ENCODE measurements at regions not wholly inside any gene's neighbourhood (a gene's known extent, or its start where the extent isn't known, plus 50 kb on each side); places are given as distances from the start of the nearest gene placed in this dataset.

DNA sequence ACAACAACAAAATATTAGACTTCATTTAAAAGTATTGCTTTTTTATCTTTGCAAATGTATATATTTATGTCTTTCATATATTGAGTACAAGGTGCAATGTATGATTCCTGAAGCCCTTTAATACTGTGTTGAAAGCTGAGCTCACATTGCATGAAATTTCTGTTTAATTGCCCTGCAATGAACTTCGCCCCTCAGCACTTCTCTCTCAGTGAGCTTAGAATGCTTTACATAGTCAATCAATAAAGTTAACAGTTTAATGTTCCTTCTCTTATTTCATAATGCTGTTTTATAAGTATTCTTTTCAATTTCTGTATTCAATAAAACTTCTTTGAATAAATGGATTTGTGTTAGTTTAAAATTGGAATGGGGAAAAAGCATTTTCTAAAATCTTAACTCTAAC is 607.1 kb downstream of the SOX5 start:
- Mint-ChIP-seq H3K4me3 (ENCODE audit: unreplicated experiment) (no peak overlapping the region), H3K9me3 (ENCODE audit: unreplicated experiment) (no peaks in the 10 kb centered on the region), H3K27ac (ENCODE audit: unreplicated experiment) (no peak overlapping the region), H3K27me3 (ENCODE audit: insufficient read depth, unreplicated experiment) (peaks cover 12% of the 10 kb centered on the region), H3K36me3 (ENCODE audit: insufficient read depth, unreplicated experiment) (no peaks in the 10 kb centered on the region), H3K4me1 (ENCODE audit: low read depth, unreplicated experiment) (no peaks in the 10 kb centered on the region)
- no TSS peak for BruUV-seq (replicated peaks)
- Histone ChIP-seq H3K4me3 (ENCODE audit: low read depth, low read length) (no peak overlapping the region), H3K9me3 (no peaks in the 10 kb centered on the region; the same call in 1 of the 2 replicates), H3K27me3 (replicated peaks; ENCODE audit: control insufficient read depth, insufficient read depth, low read length) (no peaks in the 10 kb centered on the region; the same call in 1 of the 2 replicates), H3K36me3 (ENCODE audit: control insufficient read depth, insufficient read depth, low read length) (no peaks in the 10 kb centered on the region), H3K4me1 (no peaks in the 10 kb centered on the region)
- TF ChIP-seq, protein P1, sequence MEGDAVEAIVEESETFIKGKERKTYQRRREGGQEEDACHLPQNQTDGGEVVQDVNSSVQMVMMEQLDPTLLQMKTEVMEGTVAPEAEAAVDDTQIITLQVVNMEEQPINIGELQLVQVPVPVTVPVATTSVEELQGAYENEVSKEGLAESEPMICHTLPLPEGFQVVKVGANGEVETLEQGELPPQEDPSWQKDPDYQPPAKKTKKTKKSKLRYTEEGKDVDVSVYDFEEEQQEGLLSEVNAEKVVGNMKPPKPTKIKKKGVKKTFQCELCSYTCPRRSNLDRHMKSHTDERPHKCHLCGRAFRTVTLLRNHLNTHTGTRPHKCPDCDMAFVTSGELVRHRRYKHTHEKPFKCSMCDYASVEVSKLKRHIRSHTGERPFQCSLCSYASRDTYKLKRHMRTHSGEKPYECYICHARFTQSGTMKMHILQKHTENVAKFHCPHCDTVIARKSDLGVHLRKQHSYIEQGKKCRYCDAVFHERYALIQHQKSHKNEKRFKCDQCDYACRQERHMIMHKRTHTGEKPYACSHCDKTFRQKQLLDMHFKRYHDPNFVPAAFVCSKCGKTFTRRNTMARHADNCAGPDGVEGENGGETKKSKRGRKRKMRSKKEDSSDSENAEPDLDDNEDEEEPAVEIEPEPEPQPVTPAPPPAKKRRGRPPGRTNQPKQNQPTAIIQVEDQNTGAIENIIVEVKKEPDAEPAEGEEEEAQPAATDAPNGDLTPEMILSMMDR (IDR thresholded peaks at IDR 0.05; ENCODE audit: insufficient read depth in 1 of 2, low read depth in 1 of 2, low read length in 1 of 2, severe bottlenecking in 1 of 2, unreplicated experiment in 1 of 2): no peak
- CTCF ChIA-PET: no interaction called here
- intact Hi-C loops (cut with micrococcal nuclease; ENCODE audit: unreplicated experiment): no loop called here
- POLR2A ChIA-PET: no interaction called here
- no peak for DNase-seq

DNA sequence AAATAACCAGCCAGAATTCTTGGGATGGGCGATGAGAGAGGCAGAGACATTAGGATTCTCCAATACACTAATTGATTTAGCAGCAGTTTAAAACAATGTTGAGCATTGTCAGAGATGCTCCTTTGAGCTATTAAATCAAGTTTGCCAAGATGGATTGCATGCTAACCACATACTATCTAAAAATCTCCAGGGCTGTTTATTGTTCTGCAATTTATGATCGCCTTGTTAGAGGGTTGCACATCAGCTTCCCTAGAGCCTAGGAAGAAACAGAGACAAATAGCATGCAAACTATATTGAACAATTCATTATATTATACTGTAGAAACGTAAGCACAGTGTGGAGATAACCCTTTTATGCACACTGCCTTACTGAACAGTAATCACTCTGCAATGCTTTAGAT is 599.9 kb downstream of the SOX5 start:
- no peak for DNase-seq
- Mint-ChIP-seq H3K27me3 (ENCODE audit: insufficient read depth, unreplicated experiment) (peaks cover 12% of the 10 kb centered on the region), H3K4me3 (ENCODE audit: unreplicated experiment) (no peak overlapping the region), H3K36me3 (ENCODE audit: insufficient read depth, unreplicated experiment) (no peaks in the 10 kb centered on the region), H3K9me3 (ENCODE audit: unreplicated experiment) (no peaks in the 10 kb centered on the region), H3K4me1 (ENCODE audit: low read depth, unreplicated experiment) (no peaks in the 10 kb centered on the region), H3K27ac (ENCODE audit: unreplicated experiment) (no peak overlapping the region)
- ChIA-PET POLR2A (no interaction called here), CTCF (no interaction called here)
- intact Hi-C loops (cut with micrococcal nuclease; ENCODE audit: unreplicated experiment): no loop called here
- Histone ChIP-seq H3K4me1 (no peaks in the 10 kb centered on the region), H3K9me3 (no peaks in the 10 kb centered on the region), H3K36me3 (ENCODE audit: control insufficient read depth, insufficient read depth, low read length) (no peaks in the 10 kb centered on the region), H3K4me3 (ENCODE audit: low read depth, low read length) (no peak overlapping the region), H3K27me3 (replicated peaks; ENCODE audit: control insufficient read depth, insufficient read depth, low read length) (no peaks in the 10 kb centered on the region)
- TF ChIP-seq, protein P1 (IDR thresholded peaks at IDR 0.05; ENCODE audit: insufficient read depth in 1 of 2, low read depth in 1 of 2, low read length in 1 of 2, severe bottlenecking in 1 of 2, unreplicated experiment in 1 of 2): no peak
- BruUV-seq (replicated peaks): no TSS peak

DNA sequence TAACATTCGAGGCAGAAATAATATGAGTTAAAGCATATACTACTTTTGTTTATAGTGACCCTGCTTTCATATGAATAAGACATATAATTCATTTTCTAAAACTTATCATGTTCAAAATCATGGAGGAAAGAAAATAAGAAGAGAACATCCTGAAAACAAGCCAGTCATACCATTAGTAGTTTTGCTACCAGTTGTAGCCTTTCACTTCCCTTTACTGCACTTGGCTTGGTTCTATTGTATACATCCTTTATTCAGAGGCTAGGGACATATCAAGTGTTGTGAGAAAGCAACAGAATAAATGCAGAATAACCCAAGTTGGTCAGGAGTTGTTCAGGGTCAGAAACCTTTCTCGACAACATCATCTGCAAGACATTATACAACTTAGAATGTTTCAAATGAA is 598.7 kb downstream of the SOX5 start:
- no peak for DNase-seq
- Histone ChIP-seq H3K36me3 (ENCODE audit: control insufficient read depth, insufficient read depth, low read length) (no peaks in the 10 kb centered on the region), H3K4me3 (ENCODE audit: low read depth, low read length) (no peak overlapping the region), H3K27me3 (replicated peaks; ENCODE audit: control insufficient read depth, insufficient read depth, low read length) (no peaks in the 10 kb centered on the region), H3K4me1 (no peaks in the 10 kb centered on the region), H3K9me3 (no peaks in the 10 kb centered on the region)
- Mint-ChIP-seq H3K4me1 (ENCODE audit: low read depth, unreplicated experiment) (no peaks in the 10 kb centered on the region), H3K4me3 (ENCODE audit: unreplicated experiment) (no peak overlapping the region), H3K27ac (ENCODE audit: unreplicated experiment) (no peak overlapping the region), H3K9me3 (ENCODE audit: unreplicated experiment) (no peaks in the 10 kb centered on the region), H3K27me3 (ENCODE audit: insufficient read depth, unreplicated experiment) (peaks cover 10% of the 10 kb centered on the region), H3K36me3 (ENCODE audit: insufficient read depth, unreplicated experiment) (no peaks in the 10 kb centered on the region)
- intact Hi-C loops (cut with micrococcal nuclease; ENCODE audit: unreplicated experiment): no loop called here
- POLR2A ChIA-PET: no interaction called here
- CTCF ChIA-PET: no interaction called here
- TF ChIP-seq, protein P1 (IDR thresholded peaks at IDR 0.05; ENCODE audit: insufficient read depth in 1 of 2, low read depth in 1 of 2, low read length in 1 of 2, severe bottlenecking in 1 of 2, unreplicated experiment in 1 of 2): no peak
- no TSS peak for BruUV-seq (replicated peaks)

All from Caco-2 (cell line).